HEK293T (cell line): ENCODE measurements at regions not wholly inside any gene's neighbourhood (a gene's known extent, or its start where the extent isn't known, plus 50 kb on each side); places are given as distances from the start of the nearest gene placed in this dataset.

Experiments
- CTCF ChIA-PET: fragments of 350-600 bp; formaldehyde crosslinking; extraction: SDS; loops from one replicate; lab custom pipeline; 2021; ENCODE audit warnings: antibody characterized with exemption, inconsistent platforms; lab: Yijun Ruan, JAX
- POLR2A ChIA-PET: fragments of 350-600 bp; formaldehyde crosslinking; extraction: SDS; loops from one replicate; lab custom pipeline; 2020; ENCODE audit warnings: antibody characterized with exemption, inconsistent platforms; lab: Yijun Ruan, JAX
- DNase-seq: peaks from one replicate; pipeline ENCODE4 v3.0.0; 2012; ENCODE audit warnings: mixed read lengths; ENCODE audit errors: extremely low spot score
- ARNT ChIP-seq: fragments of 450-650 bp; IDR thresholded peaks from 2 replicates; pipeline ENCODE4 v1.6.1; 2017; ENCODE audit warnings: mild to moderate bottlenecking
- BHLHE40 ChIP-seq: fragments of 450-650 bp; IDR thresholded peaks from 2 replicates; pipeline ENCODE4 v1.6.1; 2016; ENCODE audit warnings: mild to moderate bottlenecking, moderate library complexity, borderline replicate concordance
- CTBP1 ChIP-seq: fragments of 450-650 bp; IDR thresholded peaks from 2 replicates; pipeline ENCODE4 v1.6.1; 2016; ENCODE audit warnings: borderline replicate concordance
- ELF4 ChIP-seq: fragments of 450-650 bp; IDR thresholded peaks from 2 replicates; pipeline ENCODE4 v1.6.1; 2017; ENCODE audit warnings: antibody characterized with exemption
- FOXA1 ChIP-seq: fragments of 450-650 bp; IDR thresholded peaks from 2 replicates; pipeline ENCODE4 v1.6.1; 2016; ENCODE audit warnings: mild to moderate bottlenecking
- FOXK2 ChIP-seq: fragments of 450-650 bp; IDR thresholded peaks from 2 replicates; pipeline ENCODE4 v1.6.1; 2016; ENCODE audit warnings: mild to moderate bottlenecking
- FOXM1 ChIP-seq: fragments of 450-650 bp; IDR thresholded peaks from 2 replicates; pipeline ENCODE4 v1.6.1; 2017; ENCODE audit warnings: mild to moderate bottlenecking, borderline replicate concordance
- HDGF ChIP-seq: fragments of 450-650 bp; IDR thresholded peaks from 2 replicates; pipeline ENCODE4 v1.6.1; 2017; ENCODE audit warnings: antibody characterized with exemption, borderline replicate concordance
- L3MBTL2 ChIP-seq: fragments of 450-650 bp; conservative IDR thresholded peaks from 2 replicates; pipeline ENCODE4 v1.6.1; 2016; ENCODE audit warnings: mild to moderate bottlenecking
- LEF1 ChIP-seq: fragments of 450-650 bp; IDR thresholded peaks from 2 replicates; pipeline ENCODE4 v1.6.1; 2017; ENCODE audit warnings: mild to moderate bottlenecking, borderline replicate concordance
- NFRKB ChIP-seq: fragments of 450-650 bp; IDR thresholded peaks from 2 replicates; pipeline ENCODE4 v1.6.1; 2016; ENCODE audit warnings: mild to moderate bottlenecking, moderate library complexity
- PKNOX1 ChIP-seq: fragments of 450-650 bp; IDR thresholded peaks from 2 replicates; pipeline ENCODE4 v1.6.1; 2016
- SP1 ChIP-seq: fragments of 450-650 bp; IDR thresholded peaks from 2 replicates; pipeline ENCODE4 v1.6.1; 2017
- SUZ12 ChIP-seq: fragments of 450-650 bp; IDR thresholded peaks from 2 replicates; pipeline ENCODE4 v1.6.1; 2016; ENCODE audit warnings: mild to moderate bottlenecking
- TARDBP ChIP-seq: fragments of 450-650 bp; IDR thresholded peaks from 2 replicates; pipeline ENCODE4 v1.6.1; 2016
- ZNF384 ChIP-seq: fragments of 450-650 bp; IDR thresholded peaks from 2 replicates; pipeline ENCODE4 v1.6.1; 2016

DNA sequence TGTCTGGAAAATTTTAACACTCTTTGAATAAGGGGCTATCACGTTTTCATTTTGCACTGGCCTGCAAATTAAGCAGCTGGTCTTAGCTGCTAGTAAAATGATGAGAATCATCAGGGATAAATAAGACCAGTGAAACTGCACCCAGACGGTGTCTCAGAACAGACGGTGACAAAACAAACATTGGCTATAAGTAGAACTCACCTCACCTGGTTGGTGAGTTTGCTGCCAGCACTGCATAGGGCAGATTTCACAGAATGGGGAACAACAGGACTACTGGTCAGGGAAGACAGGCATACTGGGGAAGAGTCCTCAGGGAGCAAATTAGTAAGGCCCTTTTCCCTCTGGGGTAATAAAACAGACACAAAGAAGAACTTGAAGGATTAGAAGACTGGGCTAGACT lies 175.9 kb upstream of the CITED2 start:
- ChIA-PET POLR2A (no interaction called here), CTCF (no interaction called here)
- TF ChIP-seq HDGF (no peak), SP1 (no peak), PKNOX1 (no peak), FOXA1 (no peak), TARDBP (no peak), ZNF384 (no peak), LEF1 (no peak), SUZ12 (no peak), FOXM1 (no peak), NFRKB (no peak), FOXK2 (no peak), L3MBTL2 (no peak), CTBP1 (no peak), ELF4 (no peak), BHLHE40 (no peak)
- no peak for DNase-seq

GRCh38 chr6:139549561-139550070 lies 175.2 kb upstream of the CITED2 start:
- TF ChIP-seq NFRKB: no peak
- no peak for TF ChIP-seq LEF1
- TF ChIP-seq ARNT: no peak
- TF ChIP-seq ZNF384: no peak
- TF ChIP-seq PKNOX1: no peak
- no peak for TF ChIP-seq CTBP1
- TF ChIP-seq FOXK2: no peak
- TF ChIP-seq TARDBP: no peak
- TF ChIP-seq HDGF: no peak
- no peak for TF ChIP-seq ELF4
- no peak for TF ChIP-seq SUZ12
- DNase-seq: no peak
- ChIA-PET CTCF (no interaction called here), POLR2A (no interaction called here)

GRCh38 chr6:139547804-139548203 lies 173.4 kb upstream of the CITED2 start:
- POLR2A ChIA-PET: interaction anchor here (1.4 kb wide), 1 partner anchor 173 kb away, joined by 6 read pairs; the partner anchor contains the start of gene CITED2
- no peak for TF ChIP-seq ARNT
- no peak for TF ChIP-seq BHLHE40
- no peak for TF ChIP-seq FOXA1
- TF ChIP-seq FOXK2: no peak
- TF ChIP-seq ZNF384: no peak
- no peak for TF ChIP-seq SUZ12
- TF ChIP-seq HDGF: no peak
- TF ChIP-seq L3MBTL2: no peak
- TF ChIP-seq SP1: no peak
- no peak for TF ChIP-seq LEF1
- TF ChIP-seq NFRKB: no peak
- no peak for TF ChIP-seq CTBP1
- DNase-seq: no peak
- CTCF ChIA-PET: interaction anchor here (1.3 kb wide), 1 partner anchor 8 kb away, joined by 3 read pairs; no protein-coding TSS in a partner anchor

- ChIA-PET CTCF (interaction anchor here (1.3 kb wide), 1 partner anchor 9 kb away, joined by 3 read pairs; no protein-coding TSS in a partner anchor), POLR2A (interaction anchor here (1.4 kb wide), 1 partner anchor 173 kb away, joined by 6 read pairs; the partner anchor contains the start of gene CITED2)
- TF ChIP-seq FOXA1 (no peak), NFRKB (no peak), HDGF (no peak), TARDBP (no peak), PKNOX1 (peak; percentile 16; the same call in 1 of the 2 replicates)
- no peak for DNase-seq
Measured at GRCh38 chr6:139547122-139547776, 172.8 kb upstream of the CITED2 start.

GRCh38 chr6:139546106-139546472 lies 171.6 kb upstream of the CITED2 start:
- ChIA-PET POLR2A (interaction anchor here (2.8 kb wide), 1 partner anchor 171 kb away, joined by 8 read pairs; the partner anchor contains the start of gene CITED2), CTCF (no interaction called here)
- DNase-seq: no peak
- TF ChIP-seq PKNOX1 (peak; percentile 68; the same call in 1 of the 2 replicates), FOXM1 (no peak)
